Mesothelial cell of epicardium (in vitro differentiated cells): ENCODE measurements at regions not wholly inside any gene's neighbourhood (a gene's known extent, or its start where the extent isn't known, plus 50 kb on each side); places are given as distances from the start of the nearest gene placed in this dataset.
A peak's percentile ranks its signal among the peaks of the same experiment; 100 is the strongest.

Experiments used
- DNase-seq, 2 experiments: peaks; one replicate each; pipeline ENCODE4 v3.0.0; 2021; ENCODE audit warnings: low spot score in 2 of 2; ENCODE audit not compliant: unreplicated experiment in 2 of 2
- H3K27ac Mint-ChIP-seq: 2 replicates; pipeline ENCODE4 v1.8.0; 2021; ENCODE audit warnings: mixed read lengths
- H3K27me3 Mint-ChIP-seq: 2 replicates; pipeline ENCODE4 v1.8.0; 2021; ENCODE audit warnings: low read depth, mixed read lengths
- H3K36me3 Mint-ChIP-seq: 2 replicates; pipeline ENCODE4 v1.8.0; 2021; ENCODE audit warnings: mixed read lengths
- H3K4me1 Mint-ChIP-seq: 2 replicates; pipeline ENCODE4 v1.8.0; 2021; ENCODE audit warnings: mixed read lengths
- H3K4me3 Mint-ChIP-seq: 2 replicates; pipeline ENCODE4 v1.8.0; 2021; ENCODE audit warnings: mild to moderate bottlenecking, moderate library complexity, mixed read lengths
- H3K9me3 Mint-ChIP-seq: 2 replicates; pipeline ENCODE4 v1.8.0; 2021; ENCODE audit warnings: mixed read lengths
- CTCF ChIP-seq: fragments of 200-600 bp; sonication (generic); IDR thresholded peaks from one replicate; pipeline ENCODE4 v1.5.0; 2021; ENCODE audit warnings: antibody characterized with exemption; ENCODE audit not compliant: unreplicated experiment

- no peak overlapping the region for H3K4me3 Mint-ChIP-seq
- H3K36me3 Mint-ChIP-seq = no peaks in the 10 kb centered on the region
- no peak for DNase-seq
- no peaks in the 10 kb centered on the region for H3K9me3 Mint-ChIP-seq
- peaks cover 7% of the 10 kb centered on the region for H3K27me3 Mint-ChIP-seq
- peak; percentile 61 for TF ChIP-seq CTCF
- peaks cover 9% of the 10 kb centered on the region for H3K4me1 Mint-ChIP-seq
- no peak overlapping the region for H3K27ac Mint-ChIP-seq
Observed at GRCh38 chr5:168104811-168105481, 186.5 kb upstream of the WWC1 start.

- Mint-ChIP-seq H3K4me1 (peaks cover 9% of the 10 kb centered on the region), H3K9me3 (no peaks in the 10 kb centered on the region), H3K4me3 (no peak overlapping the region), H3K27ac (no peak overlapping the region), H3K36me3 (no peaks in the 10 kb centered on the region), H3K27me3 (peaks cover 7% of the 10 kb centered on the region)
- DNase-seq = no peak
- no peak for TF ChIP-seq CTCF
Observed at GRCh38 chr5:168106008-168106761, 185.3 kb upstream of the WWC1 start.

- Mint-ChIP-seq H3K27me3 (peaks cover 7% of the 10 kb centered on the region), H3K36me3 (no peaks in the 10 kb centered on the region)
Observed at GRCh38 chr5:168109441-168109840, 182.0 kb upstream of the WWC1 start.

GRCh38 chr5:168110384-168110783 is 181.1 kb upstream of the WWC1 start:
- peaks cover under 1% of the 10 kb centered on the region for H3K4me1 Mint-ChIP-seq
- H3K27ac Mint-ChIP-seq = no peak overlapping the region
- no peaks in the 10 kb centered on the region for H3K36me3 Mint-ChIP-seq
- no peak for DNase-seq
- H3K9me3 Mint-ChIP-seq = no peaks in the 10 kb centered on the region
- TF ChIP-seq CTCF = no peak
- no peak overlapping the region for H3K4me3 Mint-ChIP-seq
- H3K27me3 Mint-ChIP-seq = peaks cover 7% of the 10 kb centered on the region

More at GRCh38 chr5:168109441-168109840, 182.0 kb upstream of the WWC1 start:
- no peak for TF ChIP-seq CTCF
- DNase-seq = no peak
- H3K4me1 Mint-ChIP-seq = peaks cover 9% of the 10 kb centered on the region
- H3K4me3 Mint-ChIP-seq = no peak overlapping the region
- no peak overlapping the region for H3K27ac Mint-ChIP-seq
- no peaks in the 10 kb centered on the region for H3K9me3 Mint-ChIP-seq

GRCh38 chr5:168110870-168111832 is 180.3 kb upstream of the WWC1 start:
- Mint-ChIP-seq H3K27me3 (peaks cover 7% of the 10 kb centered on the region), H3K9me3 (no peaks in the 10 kb centered on the region), H3K4me1 (no peaks in the 10 kb centered on the region)

More at GRCh38 chr5:168110870-168111832, 180.3 kb upstream of the WWC1 start:
- no peak overlapping the region for H3K4me3 Mint-ChIP-seq
- DNase-seq = no peak
- TF ChIP-seq CTCF = no peak
- H3K36me3 Mint-ChIP-seq = no peaks in the 10 kb centered on the region
- H3K27ac Mint-ChIP-seq = no peak overlapping the region
